ENCODE measurements at regions not wholly inside any gene's neighbourhood (a gene's known extent, or its start where the extent isn't known, plus 50 kb on each side); places are given as distances from the start of the nearest gene placed in this dataset.

DNA sequence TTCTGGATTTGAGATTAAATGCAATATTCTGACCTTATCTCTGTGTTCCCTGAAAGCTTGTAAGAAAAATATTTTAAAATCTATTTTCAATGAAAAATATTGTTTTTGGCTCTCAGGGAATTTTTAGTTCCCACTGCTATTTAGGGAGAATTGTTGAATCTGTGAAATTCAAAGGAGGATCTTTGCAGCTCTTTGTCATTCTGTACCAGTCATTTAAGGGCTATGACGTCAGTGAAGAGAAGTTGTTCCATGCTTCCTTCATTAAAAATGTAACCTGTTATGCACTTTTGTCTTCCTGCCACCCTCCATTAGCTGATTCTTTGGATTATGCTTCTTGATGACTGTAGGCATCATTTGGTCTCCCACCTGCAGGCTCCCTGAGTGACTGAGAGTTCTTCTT lies 427.8 kb upstream of the C2CD4B start:
- Histone ChIP-seq H3K9me2 (ENCODE audit: insufficient read depth, low read length) (no peaks in the 10 kb centered on the region), H3K9me3 (ENCODE audit: low read length) (no peaks in the 10 kb centered on the region), H3K4me2 (ENCODE audit: low read length) (no peak overlapping the region), H3K79me2 (ENCODE audit: insufficient read depth, low read depth, low read length) (no peaks in the 10 kb centered on the region), H3K4me1 (ENCODE audit: insufficient read depth, low read length, poor library complexity, severe bottlenecking) (no peaks in the 10 kb centered on the region), H4K20me1 (ENCODE audit: insufficient read depth, low read length) (no peaks in the 10 kb centered on the region), H2AFZ (ENCODE audit: low read length) (no peak overlapping the region), H3K27ac (ENCODE audit: low read depth, low read length, poor library complexity, severe bottlenecking) (no peak overlapping the region), H3K36me3 (ENCODE audit: insufficient read depth, low read length) (no peaks in the 10 kb centered on the region), H3K4me3 (ENCODE audit: low read depth, low read length, poor library complexity, severe bottlenecking) (no peak overlapping the region)
- no TSS peak for BruUV-seq (replicated peaks)
- intact Hi-C loops (cut with micrococcal nuclease; ENCODE audit: unreplicated experiment), result no loop called here
- no peak for DNase-seq (ENCODE audit: low spot score)
- ChIA-PET CTCF (ENCODE audit: unreplicated experiment) (no interaction called here), POLR2A (no interaction called here)
- TF ChIP-seq EZH2phosphoT487 (IDR thresholded peaks at IDR 0.05; ENCODE audit: borderline replicate concordance, low read depth, low read length), result no peak
- TF ChIP-seq, protein P1, sequence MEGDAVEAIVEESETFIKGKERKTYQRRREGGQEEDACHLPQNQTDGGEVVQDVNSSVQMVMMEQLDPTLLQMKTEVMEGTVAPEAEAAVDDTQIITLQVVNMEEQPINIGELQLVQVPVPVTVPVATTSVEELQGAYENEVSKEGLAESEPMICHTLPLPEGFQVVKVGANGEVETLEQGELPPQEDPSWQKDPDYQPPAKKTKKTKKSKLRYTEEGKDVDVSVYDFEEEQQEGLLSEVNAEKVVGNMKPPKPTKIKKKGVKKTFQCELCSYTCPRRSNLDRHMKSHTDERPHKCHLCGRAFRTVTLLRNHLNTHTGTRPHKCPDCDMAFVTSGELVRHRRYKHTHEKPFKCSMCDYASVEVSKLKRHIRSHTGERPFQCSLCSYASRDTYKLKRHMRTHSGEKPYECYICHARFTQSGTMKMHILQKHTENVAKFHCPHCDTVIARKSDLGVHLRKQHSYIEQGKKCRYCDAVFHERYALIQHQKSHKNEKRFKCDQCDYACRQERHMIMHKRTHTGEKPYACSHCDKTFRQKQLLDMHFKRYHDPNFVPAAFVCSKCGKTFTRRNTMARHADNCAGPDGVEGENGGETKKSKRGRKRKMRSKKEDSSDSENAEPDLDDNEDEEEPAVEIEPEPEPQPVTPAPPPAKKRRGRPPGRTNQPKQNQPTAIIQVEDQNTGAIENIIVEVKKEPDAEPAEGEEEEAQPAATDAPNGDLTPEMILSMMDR (conservative IDR thresholded peaks at IDR 0.05; ENCODE audit: low read length), result no peak

DNA sequence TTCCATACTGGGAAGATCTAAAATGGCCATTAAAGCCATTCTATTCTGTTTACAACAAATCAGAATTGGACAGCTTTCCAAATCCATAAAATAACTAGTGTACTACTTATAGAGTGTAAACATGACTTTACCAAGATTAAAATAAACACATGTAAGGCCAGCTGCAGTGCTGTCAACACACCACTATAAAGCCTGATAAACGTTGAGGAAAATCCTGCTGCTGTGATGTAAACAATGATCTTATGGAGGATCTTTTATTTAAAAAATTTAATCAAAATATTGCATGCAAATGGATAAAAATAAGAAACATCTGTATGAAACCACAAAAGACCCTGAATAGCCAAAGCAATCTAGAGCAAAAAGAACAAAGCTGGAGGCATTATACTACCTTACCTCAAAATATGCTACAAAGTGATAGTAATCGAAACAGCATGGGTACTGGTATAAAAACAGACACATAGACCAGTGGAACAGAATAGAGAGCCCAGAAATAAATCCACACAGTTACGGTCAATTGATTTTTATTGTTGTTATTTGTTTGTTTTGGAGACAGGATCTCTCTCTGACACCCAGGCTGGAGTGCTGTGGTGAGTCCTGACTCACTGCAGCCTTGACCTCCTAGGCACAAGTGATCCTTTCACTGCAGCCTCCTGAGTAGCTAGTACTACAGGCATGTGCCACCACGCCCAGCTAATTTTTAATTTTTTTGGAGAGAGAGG lies 428.8 kb upstream of the C2CD4B start:
- no peak overlapping the region for H3K4me3 ChIP-seq (ENCODE audit: low read depth, low read length, poor library complexity, severe bottlenecking)
- no peak overlapping the region for H2AFZ ChIP-seq (ENCODE audit: low read length)
- H3K36me3 ChIP-seq (ENCODE audit: insufficient read depth, low read length), result no peaks in the 10 kb centered on the region
- BruUV-seq (replicated peaks), result no TSS peak
- CTCF ChIA-PET (ENCODE audit: unreplicated experiment), result interaction anchor here (0.6 kb wide), 1 partner anchor 148 kb away, joined by 3 read pairs; no protein-coding TSS in a partner anchor
- no peaks in the 10 kb centered on the region for H3K9me3 ChIP-seq (ENCODE audit: low read length)
- POLR2A ChIA-PET, result no interaction called here
- H3K4me2 ChIP-seq (ENCODE audit: low read length), result no peak overlapping the region
- no peak for TF ChIP-seq EZH2phosphoT487 (IDR thresholded peaks at IDR 0.05; ENCODE audit: borderline replicate concordance, low read depth, low read length)
- TF ChIP-seq, protein P1 (conservative IDR thresholded peaks at IDR 0.05; ENCODE audit: low read length), result no peak
- H3K4me1 ChIP-seq (ENCODE audit: insufficient read depth, low read length, poor library complexity, severe bottlenecking), result no peaks in the 10 kb centered on the region
- intact Hi-C loops (cut with micrococcal nuclease; ENCODE audit: unreplicated experiment), result no loop called here
- no peaks in the 10 kb centered on the region for H3K9me2 ChIP-seq (ENCODE audit: insufficient read depth, low read length)
- no peak overlapping the region for H3K27ac ChIP-seq (ENCODE audit: low read depth, low read length, poor library complexity, severe bottlenecking)
- no peaks in the 10 kb centered on the region for H4K20me1 ChIP-seq (ENCODE audit: insufficient read depth, low read length)
- no peaks in the 10 kb centered on the region for H3K79me2 ChIP-seq (ENCODE audit: insufficient read depth, low read depth, low read length)
- DNase-seq (ENCODE audit: low spot score), result no peak

DNA sequence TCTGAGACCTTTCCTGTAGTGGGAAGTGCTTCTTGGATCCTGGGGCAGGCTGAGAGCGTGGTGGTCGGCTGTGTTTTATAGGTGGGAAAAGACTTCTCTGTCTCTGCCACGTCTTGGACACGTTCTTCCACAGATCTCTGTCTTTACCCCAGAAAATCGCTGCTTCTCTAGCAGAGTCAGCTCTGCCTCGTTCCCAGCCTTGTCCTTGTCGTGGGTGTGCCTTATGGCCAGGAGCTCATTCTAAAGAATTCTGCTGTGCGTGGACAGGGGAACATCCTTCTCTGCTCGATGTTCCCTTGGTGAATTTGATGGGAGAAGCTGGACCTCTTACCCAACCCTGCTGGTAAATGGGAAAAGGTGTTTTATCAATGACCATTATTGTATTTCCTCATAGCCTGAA lies 433.1 kb upstream of the C2CD4B start:
- Histone ChIP-seq H2AFZ (ENCODE audit: low read length) (no peak overlapping the region), H3K4me3 (ENCODE audit: low read depth, low read length, poor library complexity, severe bottlenecking) (no peak overlapping the region), H3K9me2 (ENCODE audit: insufficient read depth, low read length) (no peaks in the 10 kb centered on the region), H3K4me2 (ENCODE audit: low read length) (no peak overlapping the region), H3K9me3 (ENCODE audit: low read length) (no peaks in the 10 kb centered on the region), H3K36me3 (ENCODE audit: insufficient read depth, low read length) (no peaks in the 10 kb centered on the region), H3K27ac (ENCODE audit: low read depth, low read length, poor library complexity, severe bottlenecking) (no peak overlapping the region), H4K20me1 (ENCODE audit: insufficient read depth, low read length) (no peaks in the 10 kb centered on the region), H3K79me2 (ENCODE audit: insufficient read depth, low read depth, low read length) (no peaks in the 10 kb centered on the region), H3K4me1 (ENCODE audit: insufficient read depth, low read length, poor library complexity, severe bottlenecking) (no peaks in the 10 kb centered on the region)
- ChIA-PET POLR2A (no interaction called here), CTCF (ENCODE audit: unreplicated experiment) (no interaction called here)
- intact Hi-C loops (cut with micrococcal nuclease; ENCODE audit: unreplicated experiment), result no loop called here
- no peak for TF ChIP-seq EZH2phosphoT487 (IDR thresholded peaks at IDR 0.05; ENCODE audit: borderline replicate concordance, low read depth, low read length)
- no peak for DNase-seq (ENCODE audit: low spot score)
- BruUV-seq (replicated peaks), result no TSS peak
